DMS153 treated with DMSO at 0.1 percent for 48 hours (cell line): ENCODE measurements at regions not wholly inside any gene's neighbourhood (a gene's known extent, or its start where the extent isn't known, plus 50 kb on each side); places are given as distances from the start of the nearest gene placed in this dataset.
"Not testable (repeated sequence)": the region's sequence is repeated elsewhere in the genome, so short reads cannot be mapped to it uniquely, and the experiment has no call there.

Experiments used
- DNase-seq: peaks from one replicate; lab custom pipeline; 2025; ENCODE audit not compliant: unreplicated experiment; lab: John Stamatoyannopoulos, UW

DNA sequence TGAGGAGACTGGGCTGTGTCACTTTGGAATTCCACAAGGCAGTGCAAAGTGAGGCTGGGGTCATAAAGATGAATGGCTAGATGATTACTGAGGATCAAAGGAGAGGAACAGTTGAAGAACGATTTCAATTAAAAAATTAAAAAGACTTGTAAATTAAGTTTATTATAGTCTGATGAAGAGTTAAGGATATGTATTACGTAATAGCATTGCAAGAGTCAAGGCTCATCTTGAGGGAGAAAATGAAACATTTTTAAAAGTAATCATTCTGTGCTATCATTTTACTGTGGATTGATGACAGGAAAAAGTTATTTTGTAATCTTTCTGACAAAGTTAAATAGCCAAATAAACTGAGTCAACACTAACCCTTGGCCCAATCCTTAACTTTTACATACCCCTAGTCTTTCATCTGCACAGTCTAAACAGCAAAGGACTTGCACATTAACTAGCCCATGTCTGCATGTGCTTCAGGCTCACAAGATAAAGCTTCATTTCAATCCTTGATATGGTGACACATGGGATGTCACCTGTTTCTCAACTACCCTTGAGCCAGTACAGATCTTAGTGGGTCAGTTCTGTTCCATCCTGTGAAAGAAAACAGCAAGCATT is 465.5 kb upstream of the CTSO start:
- DNase-seq = no peak

DNA sequence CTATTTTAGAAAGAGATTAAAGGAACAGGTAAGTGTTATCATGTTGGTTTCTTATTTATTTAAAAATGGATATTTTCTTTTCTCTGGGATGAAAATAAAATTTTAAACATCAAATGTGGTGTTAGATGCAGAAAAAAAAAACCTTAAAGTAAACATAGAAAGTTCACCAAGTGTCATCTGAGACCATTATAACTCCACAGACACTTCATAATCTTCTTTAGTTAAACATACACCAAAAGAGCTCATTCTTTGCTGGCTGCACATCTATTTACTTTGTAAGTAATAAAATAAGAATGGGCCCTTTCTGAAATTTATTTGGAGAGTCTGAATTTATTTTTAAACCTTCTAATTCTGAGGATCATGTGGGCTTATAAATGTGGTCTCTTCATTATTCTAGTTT is 460.7 kb upstream of the CTSO start:
- DNase-seq = no peak

DNA sequence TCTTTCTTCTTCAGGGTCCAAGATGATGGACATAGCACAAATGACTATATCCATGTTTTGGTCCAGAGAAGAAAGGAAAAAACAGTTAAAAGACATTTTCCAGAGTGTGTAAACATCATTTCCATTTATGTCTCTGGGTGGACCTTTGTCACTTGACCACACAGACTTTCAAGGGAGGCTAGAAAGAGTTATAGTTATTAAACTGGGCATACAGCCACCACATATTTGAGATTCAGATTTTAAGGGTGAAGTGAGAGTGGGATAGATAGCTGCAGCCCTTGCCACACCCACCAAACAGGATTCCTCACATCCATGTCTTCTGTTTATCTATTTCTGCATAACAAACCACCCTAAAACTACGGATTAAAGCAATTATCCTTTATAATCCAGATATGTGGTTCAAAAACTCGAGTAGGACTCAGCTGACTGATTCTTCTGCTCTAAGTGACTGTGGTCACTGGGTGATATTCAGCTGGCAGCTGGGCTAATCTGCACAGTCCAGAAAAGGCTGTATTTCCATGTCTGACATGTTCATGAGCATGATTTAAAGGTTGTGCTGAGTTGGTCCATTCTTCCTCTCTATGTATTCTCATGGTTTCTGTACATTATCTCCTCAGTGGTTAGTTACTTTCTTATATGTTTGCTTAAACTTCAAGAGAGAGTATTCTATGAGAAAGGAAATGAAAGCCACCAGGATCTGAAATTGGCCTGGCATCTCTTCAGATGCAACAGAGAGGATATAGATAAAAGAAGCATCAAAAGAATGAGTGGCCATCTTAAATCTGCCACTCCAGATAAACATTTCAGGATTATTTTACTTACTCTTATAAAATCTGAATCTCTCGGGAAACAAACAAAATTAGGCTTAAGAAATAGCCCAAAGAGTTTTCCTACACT is 459.8 kb upstream of the CTSO start:
- DNase-seq = no peak

DNA sequence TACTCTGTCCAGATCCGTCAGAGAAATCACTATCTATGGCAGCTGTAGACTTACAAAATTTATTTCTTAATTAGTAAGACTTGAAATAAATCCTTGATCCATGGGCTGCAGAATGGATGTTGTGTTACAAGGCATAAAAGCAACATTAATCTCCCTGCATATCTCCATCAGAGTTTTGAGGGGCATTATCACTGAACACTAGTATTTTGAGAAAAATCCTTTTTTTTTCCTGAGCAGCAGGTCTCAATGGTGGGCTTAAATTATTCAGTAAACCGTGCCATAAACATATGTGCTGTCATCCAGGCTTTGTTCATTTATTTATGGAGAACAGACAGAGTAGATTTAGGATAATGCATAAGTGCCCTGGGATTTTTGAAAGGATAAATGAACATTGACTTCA is 457.9 kb upstream of the CTSO start:
- no peak for DNase-seq

DNA sequence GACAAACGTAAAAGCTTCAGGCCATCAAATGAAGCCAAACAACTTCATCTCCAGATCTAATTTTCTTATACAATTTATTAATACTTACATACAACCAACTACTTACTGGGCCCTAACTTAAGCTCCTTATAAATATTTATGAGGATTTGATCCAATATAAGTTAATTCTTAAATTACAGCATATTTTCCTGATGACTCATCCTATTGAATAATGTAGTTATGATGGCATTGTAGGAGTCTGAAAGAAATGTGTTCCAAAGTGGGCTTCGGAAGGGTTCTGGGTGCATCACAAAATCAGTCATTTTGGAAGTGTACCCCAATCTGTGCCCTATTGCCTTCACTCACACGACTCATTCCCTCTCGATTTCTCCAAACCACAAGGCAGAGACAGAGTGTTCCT is 455.1 kb upstream of the CTSO start:
- DNase-seq = no peak

DNA sequence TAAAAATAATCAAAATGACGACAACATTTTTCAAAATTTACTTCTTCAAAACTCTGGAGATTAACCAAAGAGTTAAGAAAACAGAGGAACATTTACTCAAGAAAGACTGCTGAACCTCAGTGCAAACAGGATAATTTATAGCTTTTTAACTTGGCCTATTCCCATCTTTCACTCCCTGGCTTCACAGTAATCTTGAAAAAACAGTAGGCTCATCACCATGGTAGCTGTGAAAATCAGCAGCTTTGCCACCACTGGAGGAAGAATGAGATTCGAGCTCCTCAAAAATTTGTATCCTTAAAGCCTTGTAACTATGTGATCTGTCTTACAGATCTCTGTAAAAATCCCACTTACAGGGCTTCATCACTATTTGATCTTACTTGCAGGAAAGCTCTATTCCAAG is 447.7 kb upstream of the CTSO start:
- DNase-seq = no peak

DNA sequence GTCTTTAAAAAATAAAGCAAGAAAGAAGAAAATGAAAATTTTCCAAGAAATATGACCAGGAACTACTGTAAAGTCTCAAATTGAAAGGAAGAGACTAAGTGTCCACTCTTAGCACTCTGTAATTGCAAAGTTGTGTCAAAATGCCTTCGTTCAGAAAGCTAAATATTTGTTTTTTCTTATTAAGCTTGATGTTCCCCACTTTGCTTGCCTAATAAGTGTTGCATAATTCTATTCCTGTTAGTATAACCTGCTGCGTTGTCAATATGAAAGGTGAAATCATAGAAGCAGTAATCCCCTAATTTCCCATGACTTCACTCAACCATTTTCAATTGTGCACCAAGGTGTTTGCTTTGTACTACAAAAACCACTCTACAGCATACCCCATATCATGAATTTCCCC is 442.9 kb upstream of the CTSO start:
- DNase-seq = no peak

DNA sequence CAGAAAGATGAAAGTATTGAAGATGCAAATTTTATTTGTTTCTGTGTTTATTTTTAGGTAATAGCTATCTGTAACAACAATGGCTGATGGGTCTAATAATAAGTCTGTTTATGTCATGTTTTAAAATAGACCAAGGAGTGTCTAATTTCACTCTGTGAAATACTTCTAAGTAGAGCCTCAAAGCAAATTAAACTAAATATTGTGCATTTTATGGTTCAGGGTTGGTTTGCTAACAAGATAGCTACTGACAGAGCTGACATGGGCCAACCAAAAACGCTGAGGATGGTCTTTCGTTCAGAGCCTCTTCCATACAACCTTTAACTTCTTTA is 437.6 kb upstream of the CTSO start:
- no peak for DNase-seq

DNA sequence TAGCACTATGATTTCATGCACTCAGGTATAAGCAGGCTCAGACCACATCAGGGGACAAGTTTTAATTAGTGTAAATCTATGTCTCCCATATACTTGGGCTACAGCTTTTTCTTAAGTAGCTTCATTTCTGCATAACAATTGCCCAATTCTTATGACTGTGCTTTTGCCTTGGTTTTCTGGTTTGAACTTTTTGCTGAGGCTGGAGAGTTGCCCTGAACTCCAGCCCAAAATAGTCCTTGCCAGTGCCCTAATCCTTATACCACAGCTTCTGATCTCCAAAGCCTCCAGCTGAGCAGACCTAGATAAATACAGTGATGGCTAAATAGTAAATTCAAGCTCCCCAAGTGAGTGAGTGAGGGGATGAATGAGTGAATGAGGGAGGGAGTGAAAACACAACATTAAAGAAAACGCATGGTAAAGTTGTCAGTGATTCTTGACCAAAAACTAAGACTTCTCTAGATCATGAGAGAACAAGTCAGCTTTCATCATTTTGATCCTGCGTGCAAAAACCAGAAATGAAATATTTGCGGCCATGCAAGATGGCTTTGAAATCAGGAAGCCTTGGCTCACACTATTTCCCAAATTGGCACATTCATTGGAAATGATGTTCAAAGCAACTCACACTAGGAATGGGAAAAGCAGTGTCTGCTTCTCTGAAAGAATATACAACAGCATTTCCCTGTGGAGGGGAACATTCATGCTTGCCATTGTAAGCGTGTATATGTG is 437.1 kb upstream of the CTSO start:
- no peak for DNase-seq

DNA sequence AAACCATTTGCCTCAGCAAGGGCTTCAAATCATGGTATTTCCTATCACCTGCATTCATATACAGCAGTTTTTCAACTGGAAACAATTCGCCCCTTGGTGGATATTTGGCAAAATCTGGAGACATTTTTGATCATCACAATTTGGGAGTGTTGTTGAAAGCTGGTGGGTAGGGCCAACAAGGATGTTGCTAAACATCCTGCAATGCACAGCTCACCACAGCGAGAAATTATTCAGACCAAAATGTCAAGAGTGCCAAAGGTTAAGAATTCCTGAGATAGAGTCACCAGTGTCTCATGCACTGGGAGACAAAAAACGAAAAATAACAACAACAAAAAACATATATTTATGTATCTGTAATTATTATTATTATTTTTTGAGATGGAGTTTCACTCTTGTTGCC is 435.2 kb upstream of the CTSO start:
- DNase-seq = no peak

DNA sequence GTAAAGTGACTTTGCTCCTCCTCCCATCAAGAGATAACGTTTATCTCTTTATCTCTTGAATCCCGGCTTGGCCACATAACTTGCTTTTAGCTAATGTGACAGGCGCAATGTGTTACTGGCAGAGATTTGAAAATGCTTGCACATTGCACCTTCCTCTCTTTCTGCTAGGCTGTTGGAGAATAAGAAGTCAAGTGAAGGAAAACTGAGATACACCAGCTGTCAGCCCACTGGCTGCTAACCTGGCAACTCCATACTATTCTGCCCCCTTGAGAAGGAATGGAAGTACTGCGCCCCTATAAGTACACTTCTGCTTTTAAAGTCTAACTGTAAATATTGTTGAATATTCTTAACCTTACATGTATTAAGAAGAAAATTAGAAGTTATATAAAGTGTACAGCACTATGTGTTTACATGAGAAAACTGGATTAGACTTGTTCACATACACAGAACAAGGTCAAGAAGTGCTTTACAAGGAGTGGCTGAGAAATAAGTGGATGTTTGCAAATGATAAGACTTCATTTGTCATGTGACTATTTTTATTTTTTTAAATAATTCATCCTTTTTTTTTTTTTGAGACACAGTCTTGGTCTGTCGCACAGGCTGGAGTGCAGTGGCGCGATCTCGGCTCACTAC is 424.5 kb upstream of the CTSO start:
- DNase-seq = no peak

DNA sequence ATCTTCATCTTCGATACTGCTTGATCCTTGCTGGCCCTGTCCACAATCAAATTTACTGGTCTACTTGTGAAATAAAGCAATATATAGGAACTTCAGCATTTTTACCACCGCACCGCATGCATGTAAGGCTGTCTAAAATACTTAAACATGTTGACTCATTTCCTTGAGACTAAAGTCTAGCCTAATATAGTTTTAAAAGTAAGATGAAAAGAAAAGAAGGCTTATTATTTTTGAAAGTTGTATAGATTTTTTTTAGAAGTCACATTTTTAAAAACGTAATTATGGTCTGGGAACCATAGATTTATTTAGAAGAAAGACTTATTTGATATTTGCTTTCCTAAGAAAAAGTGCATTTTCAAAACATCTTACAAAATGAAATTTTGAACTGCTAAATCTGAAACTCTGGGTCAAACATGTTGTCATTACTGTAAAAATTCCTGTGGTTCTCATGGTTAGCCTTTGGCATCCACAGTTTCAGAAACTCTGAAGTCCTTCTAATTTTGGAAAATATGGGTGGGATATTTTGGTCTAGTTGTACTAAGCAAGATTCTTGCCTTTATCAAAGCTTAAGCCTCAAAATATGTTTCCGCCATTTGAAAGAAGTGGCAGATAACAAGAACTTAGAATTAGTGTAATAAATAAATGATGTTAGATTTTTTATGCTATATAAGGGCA is 423.5 kb upstream of the CTSO start:
- DNase-seq = no peak

DNA sequence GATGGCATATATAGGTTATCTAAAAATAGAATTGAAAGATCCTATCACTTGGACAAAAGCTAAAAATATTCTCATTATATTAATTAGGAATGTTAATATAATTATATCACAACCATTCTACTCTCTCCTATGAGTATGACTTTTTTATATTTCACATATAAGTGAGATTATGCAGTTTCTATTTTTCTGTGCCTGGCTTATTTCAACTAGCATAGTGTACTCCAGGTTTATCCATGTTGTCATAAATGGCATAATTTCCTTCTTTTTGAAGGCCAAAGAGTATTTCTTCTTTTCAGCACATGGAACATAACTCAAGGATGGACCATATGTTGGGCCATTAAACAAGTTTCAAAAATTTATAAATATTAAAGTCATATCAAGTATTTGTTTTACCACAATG is 421.2 kb upstream of the CTSO start:
- no peak for DNase-seq

DNA sequence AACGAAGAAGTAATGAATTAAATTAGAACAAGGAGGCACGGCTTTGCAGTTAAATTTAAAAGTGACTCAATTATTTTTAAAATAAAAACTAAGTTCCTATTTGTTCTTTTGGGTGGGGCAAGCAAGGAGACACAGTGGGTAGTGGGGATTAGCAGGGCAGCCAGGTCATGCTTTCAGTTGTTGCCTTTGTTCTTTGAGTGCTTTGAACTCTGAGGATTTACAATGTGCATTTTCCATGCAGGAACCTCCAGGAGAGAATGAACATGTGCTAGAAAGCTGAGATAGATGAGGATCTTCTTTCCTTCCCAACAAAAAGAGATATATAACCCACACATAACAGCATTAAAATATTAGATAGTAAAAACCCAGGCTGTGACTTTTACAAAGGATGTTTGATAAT is 420.4 kb upstream of the CTSO start:
- DNase-seq = no peak

DNA sequence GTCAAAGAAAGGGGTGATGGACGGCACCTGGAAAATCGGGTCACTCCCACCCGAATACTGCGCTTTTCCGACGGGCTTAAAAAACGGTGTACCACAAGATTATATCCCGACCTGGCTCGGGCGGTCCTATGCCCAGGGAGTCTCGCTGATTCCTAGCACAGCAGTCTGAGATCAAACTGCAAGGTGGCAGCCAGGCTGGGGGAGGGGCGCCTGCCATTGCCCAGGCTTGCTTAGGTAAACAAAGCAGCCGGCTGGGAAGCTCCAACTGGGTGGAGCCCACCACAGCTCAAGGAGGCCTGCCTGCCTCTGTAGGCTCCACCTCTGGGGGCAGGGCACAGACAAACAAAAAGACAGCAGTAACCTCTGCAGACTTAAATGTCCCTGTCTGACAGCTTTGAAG is 413.8 kb upstream of the CTSO start:
- DNase-seq = not testable (repeated sequence)

DNA sequence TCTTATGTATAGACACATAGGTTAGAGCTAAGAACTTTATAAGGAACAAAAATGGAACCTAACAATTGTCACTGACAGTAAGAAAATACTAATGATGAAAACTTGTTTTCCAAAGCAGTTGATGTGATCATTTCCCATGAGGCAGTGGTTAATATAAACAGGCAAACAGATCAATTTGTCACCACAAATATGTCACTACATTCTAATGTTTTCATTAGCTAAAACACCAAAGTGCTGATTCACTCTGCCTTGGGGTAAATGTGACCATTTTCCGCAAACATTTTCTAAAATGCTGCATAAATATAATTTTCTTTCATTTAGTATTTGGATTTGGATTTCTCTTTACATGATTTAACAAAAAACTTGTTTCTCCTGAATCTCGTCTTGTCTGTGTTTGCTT is 408.9 kb upstream of the CTSO start:
- DNase-seq = no peak

DNA sequence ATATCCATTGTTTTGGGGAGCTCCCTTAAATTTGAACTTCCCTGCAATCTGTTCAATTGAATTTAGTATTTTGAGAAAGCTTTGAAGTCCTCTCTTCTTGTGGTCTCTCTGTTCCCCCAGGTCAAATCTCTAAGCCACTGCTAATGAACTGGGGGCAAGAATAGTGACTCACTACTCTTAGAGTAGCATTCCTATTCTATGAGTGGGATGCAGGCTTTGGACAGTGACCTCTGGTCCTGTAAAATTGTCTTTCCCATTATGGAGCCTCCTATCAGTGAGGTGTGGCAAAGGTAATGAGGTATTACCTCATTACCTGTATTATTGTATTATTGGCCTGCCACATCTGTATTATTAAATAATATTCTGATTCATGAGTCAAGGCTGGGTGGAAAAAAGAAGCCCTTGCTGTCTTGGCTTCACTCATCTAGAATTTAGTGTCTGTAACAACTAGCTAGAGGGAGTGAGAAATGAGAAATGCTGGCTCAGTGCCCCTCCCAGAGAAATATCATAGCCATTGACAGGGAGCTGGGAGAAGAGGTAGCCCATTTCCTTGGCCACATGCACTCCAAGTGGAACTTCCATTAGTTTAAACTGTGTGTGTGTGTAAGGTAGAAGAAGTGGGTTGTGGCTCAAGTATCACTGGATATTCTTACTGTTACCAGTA is 393.9 kb upstream of the CTSO start:
- no peak for DNase-seq

DNA sequence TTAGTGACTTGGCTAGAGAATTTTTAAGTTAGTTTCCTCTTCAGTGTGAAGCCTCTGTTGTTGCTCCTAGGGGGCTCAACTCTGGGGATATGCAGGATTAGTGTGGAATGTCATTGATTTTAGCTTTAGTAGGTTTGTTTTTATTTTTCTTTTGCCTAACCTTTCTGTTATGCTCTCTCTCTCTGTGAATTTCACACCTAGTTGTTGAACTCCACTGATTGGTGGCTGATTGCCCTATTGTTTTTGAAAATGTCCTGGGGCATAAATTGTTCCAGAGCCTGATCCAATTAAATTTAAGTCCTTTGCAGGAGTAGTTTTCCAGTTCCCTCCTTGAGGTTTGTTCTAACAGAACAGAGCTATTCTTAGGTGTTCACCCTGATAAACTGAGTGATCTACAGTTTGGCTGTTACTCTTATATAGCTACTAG is 393.3 kb upstream of the CTSO start:
- no peak for DNase-seq

DNA sequence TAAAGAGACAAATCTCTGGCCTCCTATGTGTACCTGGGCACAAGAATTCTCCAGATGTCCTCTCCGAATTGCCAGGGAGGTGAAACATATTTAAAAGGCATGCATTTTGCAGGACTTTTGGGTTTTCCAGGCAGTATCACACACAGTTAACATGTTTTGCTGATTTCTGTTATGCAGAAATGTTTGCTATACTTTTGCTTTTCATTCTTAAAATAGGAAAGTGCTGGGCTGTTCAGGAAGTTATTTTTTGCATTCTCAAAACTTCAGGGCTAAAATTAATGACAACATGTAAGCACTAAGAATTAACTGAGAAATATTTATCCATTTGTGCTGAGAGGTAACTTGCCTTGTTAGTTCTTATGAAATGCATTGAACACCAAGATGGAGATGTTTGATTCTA is 390.7 kb upstream of the CTSO start:
- DNase-seq = no peak

DNA sequence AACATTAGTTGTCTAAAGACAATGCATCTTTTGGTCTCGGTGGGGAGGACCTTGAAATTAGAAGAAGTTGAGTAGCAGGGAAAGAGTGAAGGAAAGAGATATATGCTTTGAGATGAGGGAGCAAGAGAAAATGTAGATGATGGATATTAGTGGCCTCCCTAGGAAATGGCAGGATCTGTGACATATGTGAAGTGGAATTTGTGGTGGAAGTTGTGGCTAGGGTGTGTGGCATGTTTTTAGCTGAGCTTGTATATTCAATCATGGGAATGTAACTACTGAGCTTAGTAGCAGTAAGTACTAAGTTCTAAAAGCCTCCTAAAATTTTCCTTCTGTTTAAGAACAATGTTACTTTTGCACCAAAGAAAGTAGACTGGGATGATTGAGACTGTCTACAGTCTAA is 382.8 kb upstream of the CTSO start:
- DNase-seq = no peak

DNA sequence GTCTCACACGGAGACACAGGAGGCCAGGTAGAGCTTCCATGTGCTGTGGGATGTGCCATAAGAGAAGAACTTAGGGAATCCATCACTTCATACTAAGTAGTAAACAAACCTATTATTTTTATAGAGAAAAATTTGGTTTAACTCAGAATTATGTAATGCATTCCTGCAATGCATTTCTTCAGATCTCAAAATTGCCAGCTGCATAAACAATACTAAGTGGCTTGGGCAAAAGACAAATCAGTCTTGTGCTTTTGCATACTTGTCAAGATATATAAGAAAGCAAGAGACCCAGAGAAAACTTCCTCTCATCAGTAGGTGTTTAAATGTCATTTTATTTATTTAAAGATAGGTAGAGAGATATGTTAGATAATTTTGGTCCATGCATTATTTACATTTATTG is 382.1 kb upstream of the CTSO start:
- no peak for DNase-seq
